ENCODE measurements at regions not wholly inside any gene's neighbourhood (a gene's known extent, or its start where the extent isn't known, plus 50 kb on each side); places are given as distances from the start of the nearest gene placed in this dataset.

- Mint-ChIP-seq H3K4me1 (ENCODE audit: low read depth) (peaks cover 44% of the 10 kb centered on the region), H3K27me3 (ENCODE audit: low read depth) (no peaks in the 10 kb centered on the region), H3K4me3 (ENCODE audit: unreplicated experiment) (no peak overlapping the region), H3K36me3 (ENCODE audit: low read depth) (no peaks in the 10 kb centered on the region), H3K9me3 (ENCODE audit: low read depth) (peaks cover 5% of the 10 kb centered on the region), H3K27ac (ENCODE audit: unreplicated experiment) (peak overlapping the region; percentile 91)
- no peak for DNase-seq (ENCODE audit: low spot score)
- TF ChIP-seq CTCF (IDR thresholded peaks at IDR 0.05), result no peak
These were observed 135.4 kb upstream of the PFN2 start for GRCh38 chr3:150105886-150106612.

- Mint-ChIP-seq H3K27me3 (ENCODE audit: low read depth) (no peaks in the 10 kb centered on the region), H3K9me3 (ENCODE audit: low read depth) (peaks cover 9% of the 10 kb centered on the region), H3K36me3 (ENCODE audit: low read depth) (peaks cover 1% of the 10 kb centered on the region), H3K27ac (ENCODE audit: unreplicated experiment) (no peak overlapping the region), H3K4me1 (ENCODE audit: low read depth) (peaks cover 44% of the 10 kb centered on the region), H3K4me3 (ENCODE audit: unreplicated experiment) (no peak overlapping the region)
- TF ChIP-seq CTCF (IDR thresholded peaks at IDR 0.05), result no peak
- DNase-seq (ENCODE audit: low spot score), result no peak
These were observed 134.3 kb upstream of the PFN2 start for GRCh38 chr3:150105025-150105424.

GRCh38 chr3:150104564-150104963 is 133.9 kb upstream of the PFN2 start:
- no peak overlapping the region for H3K4me3 Mint-ChIP-seq (ENCODE audit: unreplicated experiment)
- peaks cover 44% of the 10 kb centered on the region for H3K4me1 Mint-ChIP-seq (ENCODE audit: low read depth)
- no peak for TF ChIP-seq CTCF (IDR thresholded peaks at IDR 0.05)
- DNase-seq (ENCODE audit: low spot score), result no peak
- H3K27ac Mint-ChIP-seq (ENCODE audit: unreplicated experiment), result no peak overlapping the region
- peaks cover 9% of the 10 kb centered on the region for H3K9me3 Mint-ChIP-seq (ENCODE audit: low read depth)
- H3K36me3 Mint-ChIP-seq (ENCODE audit: low read depth), result peaks cover 1% of the 10 kb centered on the region
- no peaks in the 10 kb centered on the region for H3K27me3 Mint-ChIP-seq (ENCODE audit: low read depth)

GRCh38 chr3:150101016-150101415 is 130.3 kb upstream of the PFN2 start:
- H3K4me1 Mint-ChIP-seq (ENCODE audit: low read depth), result peaks cover 42% of the 10 kb centered on the region
- H3K27me3 Mint-ChIP-seq (ENCODE audit: low read depth), result no peaks in the 10 kb centered on the region
- H3K36me3 Mint-ChIP-seq (ENCODE audit: low read depth), result peaks cover 1% of the 10 kb centered on the region
- no peak overlapping the region for H3K4me3 Mint-ChIP-seq (ENCODE audit: unreplicated experiment)
- no peak for TF ChIP-seq CTCF (IDR thresholded peaks at IDR 0.05)
- DNase-seq (ENCODE audit: low spot score), result no peak
- H3K27ac Mint-ChIP-seq (ENCODE audit: unreplicated experiment), result no peak overlapping the region
- H3K9me3 Mint-ChIP-seq (ENCODE audit: low read depth), result peaks cover 9% of the 10 kb centered on the region

- TF ChIP-seq CTCF (IDR thresholded peaks at IDR 0.05), result no peak
- Mint-ChIP-seq H3K9me3 (ENCODE audit: low read depth) (peaks cover 9% of the 10 kb centered on the region), H3K27ac (ENCODE audit: unreplicated experiment) (no peak overlapping the region), H3K4me1 (ENCODE audit: low read depth) (peaks cover 36% of the 10 kb centered on the region), H3K27me3 (ENCODE audit: low read depth) (no peaks in the 10 kb centered on the region), H3K4me3 (ENCODE audit: unreplicated experiment) (no peak overlapping the region), H3K36me3 (ENCODE audit: low read depth) (peaks cover 1% of the 10 kb centered on the region)
- DNase-seq (ENCODE audit: low spot score), result no peak
These were observed 127.9 kb upstream of the PFN2 start for GRCh38 chr3:150098621-150099020.

Data from chondrocyte (in vitro differentiated cells).